ENCODE measurements at regions not wholly inside any gene's neighbourhood (a gene's known extent, or its start where the extent isn't known, plus 50 kb on each side); places are given as distances from the start of the nearest gene placed in this dataset.

DNA sequence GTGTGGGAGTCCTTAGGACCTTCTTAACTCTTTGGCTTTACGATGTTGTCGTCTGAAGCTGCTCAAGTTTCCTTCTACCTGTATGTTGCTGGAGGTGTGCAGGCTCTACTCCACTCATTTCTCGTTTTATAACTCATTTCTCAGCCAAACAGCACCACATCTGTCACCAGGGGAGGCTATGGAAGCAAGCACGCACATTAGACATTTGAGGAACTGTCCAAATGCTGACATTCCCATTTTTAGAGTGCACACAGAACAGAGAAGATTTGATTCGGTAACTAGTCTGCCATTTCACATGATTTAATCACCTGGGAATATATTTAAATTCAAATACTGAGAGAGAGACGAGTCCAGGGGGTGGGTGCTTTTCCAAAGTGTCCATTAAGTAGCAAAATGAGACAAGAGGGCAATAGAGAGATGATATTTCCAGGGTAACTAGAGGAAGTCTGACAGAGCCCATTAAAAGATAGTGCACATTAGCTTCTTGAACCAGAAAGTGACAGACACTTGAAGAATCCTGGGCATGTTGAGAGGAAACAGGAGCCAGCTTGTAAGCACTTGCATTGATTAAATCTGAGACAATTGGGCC lies 793.3 kb downstream of the TDRD15 start:
- DNase-seq = no peak
- in situ Hi-C loops (cut with MboI; ENCODE audit: low pct_unique_long_range_greater_than_20kb, low sequenced_read_pairs) = no loop called here

DNA sequence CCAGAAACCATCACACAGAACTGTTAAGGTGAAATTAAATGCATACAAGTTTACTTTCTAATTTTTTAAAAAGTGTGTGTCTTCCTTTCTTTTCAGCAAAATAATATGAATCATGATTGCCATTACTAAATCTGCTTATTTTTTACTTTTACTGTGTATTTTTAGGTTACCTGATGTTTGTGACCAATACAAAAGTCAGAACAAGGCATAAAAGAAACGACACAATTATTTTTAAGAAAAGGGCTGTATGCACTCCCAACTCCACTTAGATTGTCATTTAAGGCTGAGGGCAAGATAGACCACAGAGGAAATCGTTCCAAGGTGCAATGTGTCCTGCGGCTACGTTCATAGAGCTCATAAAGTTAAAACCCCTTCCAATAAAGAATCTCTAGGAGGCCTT lies 797.0 kb downstream of the TDRD15 start:
- DNase-seq = no peak
- in situ Hi-C loops (cut with MboI; ENCODE audit: low pct_unique_long_range_greater_than_20kb, low sequenced_read_pairs) = no loop called here

DNA sequence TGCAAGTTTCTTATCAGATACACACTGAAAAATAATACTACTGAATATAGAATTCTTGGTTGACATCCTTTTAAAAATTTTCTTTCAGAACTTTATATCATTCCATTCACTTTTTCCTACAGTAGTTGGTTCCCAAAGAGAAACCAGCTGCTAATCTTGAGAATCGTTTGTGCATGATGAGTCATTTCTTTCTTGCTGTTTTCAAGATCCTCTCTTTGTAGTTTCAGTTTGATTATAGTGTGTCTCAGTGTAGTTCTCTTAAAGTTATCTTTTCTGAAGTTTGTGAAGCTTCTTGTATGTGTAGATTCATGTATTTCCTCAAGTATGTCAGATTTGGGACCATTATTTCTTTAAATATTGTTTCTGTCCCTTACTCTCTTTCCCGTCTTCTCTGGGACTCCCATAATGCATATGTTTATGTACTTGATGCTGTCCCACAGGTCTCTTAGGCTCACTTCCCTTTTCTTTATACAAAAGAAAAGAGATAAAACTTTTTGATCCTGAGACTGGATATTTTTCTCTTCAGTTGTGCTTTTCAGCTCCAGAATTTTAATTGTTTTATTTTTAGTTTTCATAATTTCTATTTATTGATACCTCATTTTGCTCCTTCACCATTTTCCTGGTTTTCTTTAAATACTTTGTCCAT lies 801.0 kb downstream of the TDRD15 start:
- DNase-seq = no peak
- in situ Hi-C loops (cut with MboI; ENCODE audit: low pct_unique_long_range_greater_than_20kb, low sequenced_read_pairs) = no loop called here

DNA sequence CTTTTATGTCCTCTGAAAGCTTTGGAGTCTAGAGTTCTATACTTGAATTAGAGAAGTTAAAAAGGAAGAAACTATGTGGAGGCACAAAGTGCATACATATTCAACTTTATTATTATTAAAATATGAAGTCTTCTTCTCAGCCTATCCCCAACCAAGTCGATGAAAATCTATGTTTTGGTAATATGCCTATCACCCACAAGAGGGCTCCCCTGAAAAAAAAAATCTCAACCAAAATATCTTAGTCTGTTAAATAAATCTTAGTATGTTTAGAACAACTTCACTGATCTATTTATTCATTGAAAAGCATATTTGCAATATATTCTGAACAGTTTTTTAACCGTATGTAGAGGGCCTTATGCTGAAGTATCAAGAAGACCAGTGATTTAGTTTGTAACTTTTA lies 804.5 kb downstream of the TDRD15 start:
- no peak for DNase-seq
- in situ Hi-C loops (cut with MboI; ENCODE audit: low pct_unique_long_range_greater_than_20kb, low sequenced_read_pairs) = no loop called here

DNA sequence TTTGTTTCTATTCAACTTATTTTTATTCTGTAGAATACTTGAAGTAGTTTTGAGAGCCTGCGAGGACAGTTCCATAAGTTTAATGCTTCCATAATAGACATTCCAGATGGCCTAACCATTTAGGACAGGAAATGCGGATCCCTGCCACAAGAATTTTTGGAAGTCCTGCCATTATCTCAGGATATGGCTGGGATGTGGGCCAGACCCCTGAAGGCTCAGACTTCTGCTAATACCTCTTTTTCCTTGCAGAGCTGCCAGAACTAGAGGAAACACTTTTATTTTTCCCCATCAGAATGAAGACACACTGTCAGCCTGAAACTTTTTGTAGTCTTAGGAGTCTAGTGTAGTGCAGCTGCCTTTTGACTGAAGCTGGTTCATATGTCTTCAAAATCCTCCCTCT lies 806.5 kb downstream of the TDRD15 start:
- no peak for DNase-seq
- in situ Hi-C loops (cut with MboI; ENCODE audit: low pct_unique_long_range_greater_than_20kb, low sequenced_read_pairs) = no loop called here

DNA sequence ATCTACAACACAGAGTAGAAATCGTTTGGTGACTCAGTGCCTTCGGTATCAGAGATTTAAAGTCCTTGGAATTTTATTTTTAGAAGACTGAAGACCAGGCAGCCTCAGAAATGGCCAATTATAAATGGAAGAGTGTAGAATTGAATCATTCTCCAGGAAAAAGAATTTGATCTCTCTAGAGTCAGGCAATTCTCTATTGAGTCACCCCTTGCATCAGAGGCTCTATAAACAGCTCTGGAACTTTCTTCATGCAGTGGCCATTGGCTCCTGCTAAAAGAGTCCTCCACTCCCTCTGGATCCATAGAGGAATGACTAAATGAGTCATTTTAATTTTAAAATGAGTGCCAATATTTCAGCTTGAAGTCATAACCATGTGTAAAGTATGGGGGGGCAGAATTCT lies 816.2 kb downstream of the TDRD15 start:
- in situ Hi-C loops (cut with MboI; ENCODE audit: low pct_unique_long_range_greater_than_20kb, low sequenced_read_pairs) = no loop called here
- no peak for DNase-seq

DNA sequence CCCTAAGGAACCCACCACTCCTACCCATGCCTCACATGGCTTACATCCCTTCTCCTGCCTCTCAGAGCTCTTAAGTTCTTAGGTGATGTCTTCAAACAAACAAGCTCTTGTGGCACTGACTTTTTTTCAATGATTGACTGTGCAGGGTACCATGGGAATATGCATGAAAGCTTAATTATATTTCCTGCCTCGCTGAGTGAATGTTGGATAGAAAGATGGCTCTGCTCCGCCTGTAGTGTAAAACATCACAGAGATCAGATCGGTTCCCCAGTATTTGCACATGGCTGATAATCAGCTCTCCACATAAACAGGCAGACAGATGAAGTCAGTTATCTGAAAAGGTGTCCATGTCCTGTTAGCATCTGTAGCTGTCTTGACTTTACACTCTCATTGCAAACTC lies 820.8 kb downstream of the TDRD15 start:
- DNase-seq = no peak
- in situ Hi-C loops (cut with MboI; ENCODE audit: low pct_unique_long_range_greater_than_20kb, low sequenced_read_pairs) = no loop called here

DNA sequence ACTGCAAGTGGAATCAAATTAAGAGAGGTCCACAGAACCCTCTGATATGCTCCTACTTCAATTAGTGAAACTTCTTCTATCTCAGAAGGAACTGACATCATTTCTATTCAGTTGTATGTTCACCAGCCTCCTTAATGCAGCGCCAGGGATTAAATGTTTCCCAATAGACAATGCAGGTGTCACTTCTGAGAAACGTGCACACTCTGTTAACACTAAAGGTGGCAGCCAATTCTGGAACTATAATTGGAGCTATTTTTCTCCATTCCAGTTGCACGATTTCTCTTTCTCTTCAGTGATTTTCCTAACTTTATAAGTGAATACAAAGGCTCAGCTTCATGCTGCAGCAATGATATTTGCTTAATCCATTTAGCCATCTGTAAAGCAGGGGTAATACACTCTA lies 821.9 kb downstream of the TDRD15 start:
- in situ Hi-C loops (cut with MboI; ENCODE audit: low pct_unique_long_range_greater_than_20kb, low sequenced_read_pairs) = no loop called here
- no peak for DNase-seq

DNA sequence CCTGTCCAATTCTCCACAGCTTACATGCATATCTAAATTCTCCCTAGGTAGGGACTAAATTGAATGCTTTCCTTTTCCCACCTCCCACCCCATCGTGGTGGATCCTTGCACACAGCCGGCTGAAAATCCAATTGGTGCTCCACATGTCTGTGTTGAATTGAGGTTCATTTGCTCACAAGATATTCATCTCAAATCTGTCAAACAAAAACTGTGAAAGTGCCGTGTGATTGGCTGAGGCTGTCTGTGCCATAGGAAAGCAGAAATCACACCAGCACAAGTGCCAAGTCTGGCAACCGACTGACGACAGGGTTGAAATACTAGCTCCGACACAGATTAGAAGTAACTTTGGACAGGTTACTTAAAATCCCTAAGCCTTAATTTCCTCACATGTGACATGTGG lies 823.3 kb downstream of the TDRD15 start:
- in situ Hi-C loops (cut with MboI; ENCODE audit: low pct_unique_long_range_greater_than_20kb, low sequenced_read_pairs) = no loop called here
- DNase-seq = no peak

DNA sequence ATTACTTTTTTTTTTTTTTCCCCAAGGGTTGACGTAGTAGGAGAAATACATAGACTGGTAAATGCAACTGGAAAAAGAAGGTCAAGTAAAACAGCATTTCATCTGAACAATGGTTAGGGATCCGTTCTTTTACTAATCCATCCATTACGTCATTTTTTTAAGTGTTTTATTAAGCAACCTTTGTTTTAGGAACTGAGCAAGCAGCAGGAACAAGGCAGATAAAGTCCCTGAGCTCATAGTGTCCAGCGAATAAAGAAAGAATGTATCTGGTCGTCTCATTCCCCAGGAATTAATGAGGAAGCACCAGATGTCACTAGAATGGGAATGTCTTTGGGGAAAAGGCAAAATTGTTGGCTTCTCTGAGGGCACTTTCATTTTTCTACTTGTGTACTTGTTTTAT lies 842.4 kb downstream of the TDRD15 start:
- in situ Hi-C loops (cut with MboI; ENCODE audit: low pct_unique_long_range_greater_than_20kb, low sequenced_read_pairs) = no loop called here
- DNase-seq = no peak

DNA sequence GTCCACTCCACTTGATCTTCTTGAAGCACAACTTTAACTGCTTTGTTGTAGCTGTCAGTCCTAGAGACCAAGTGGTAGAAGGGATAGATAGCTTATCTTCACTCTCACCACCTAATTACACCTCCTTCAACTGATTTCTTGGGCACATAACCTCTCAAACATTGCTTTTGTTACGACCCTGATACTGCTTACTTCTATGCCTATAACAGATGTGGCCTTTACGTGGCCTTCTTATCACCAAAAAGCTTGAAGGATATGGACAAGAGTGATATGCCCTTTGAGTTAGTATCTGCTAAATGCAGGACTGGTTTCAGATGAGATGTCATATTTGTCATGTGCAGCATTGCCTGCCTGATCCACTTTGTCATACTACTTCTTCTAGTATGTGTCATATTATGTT lies 847.2 kb downstream of the TDRD15 start:
- in situ Hi-C loops (cut with MboI; ENCODE audit: low pct_unique_long_range_greater_than_20kb, low sequenced_read_pairs) = no loop called here
- DNase-seq = no peak

DNA sequence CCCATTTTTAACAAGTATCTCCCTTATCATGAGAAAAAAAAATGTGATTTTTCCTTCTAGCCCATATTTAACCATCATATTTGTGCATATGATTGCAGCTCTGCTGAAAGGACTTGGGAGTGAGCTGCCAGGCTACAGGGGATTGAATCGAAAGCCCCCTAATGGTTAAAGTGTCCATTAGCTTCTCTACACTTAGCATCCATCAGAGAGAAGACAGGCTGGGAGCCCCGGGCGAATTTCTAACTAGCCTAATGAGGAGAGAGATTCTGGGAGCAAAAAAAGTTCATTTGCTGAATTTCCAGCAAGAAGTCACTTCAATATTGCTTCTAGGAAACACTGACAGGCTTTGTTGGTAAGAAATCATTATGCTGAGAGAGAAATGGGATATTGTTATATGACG lies 848.8 kb downstream of the TDRD15 start:
- DNase-seq = no peak
- in situ Hi-C loops (cut with MboI; ENCODE audit: low pct_unique_long_range_greater_than_20kb, low sequenced_read_pairs) = no loop called here

DNA sequence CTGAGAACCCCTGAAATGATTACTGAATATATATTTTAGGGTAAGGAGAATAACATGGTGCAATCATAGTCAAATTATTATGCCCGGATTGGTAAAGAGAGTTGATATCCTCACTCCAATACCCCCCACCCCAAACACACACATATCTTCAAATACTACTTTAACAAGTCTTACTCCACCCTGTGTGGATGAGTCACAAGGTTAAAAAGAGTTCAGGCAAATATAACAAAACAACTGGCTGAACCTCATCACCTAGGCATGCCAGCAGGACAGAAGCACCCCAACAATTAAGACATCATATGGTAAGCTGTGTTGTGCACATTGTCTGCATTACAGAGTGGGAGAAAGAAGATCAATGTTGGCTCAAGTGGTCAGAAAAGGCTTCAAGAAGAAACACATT lies 857.4 kb downstream of the TDRD15 start:
- DNase-seq = no peak
- in situ Hi-C loops (cut with MboI; ENCODE audit: low pct_unique_long_range_greater_than_20kb, low sequenced_read_pairs) = no loop called here

DNA sequence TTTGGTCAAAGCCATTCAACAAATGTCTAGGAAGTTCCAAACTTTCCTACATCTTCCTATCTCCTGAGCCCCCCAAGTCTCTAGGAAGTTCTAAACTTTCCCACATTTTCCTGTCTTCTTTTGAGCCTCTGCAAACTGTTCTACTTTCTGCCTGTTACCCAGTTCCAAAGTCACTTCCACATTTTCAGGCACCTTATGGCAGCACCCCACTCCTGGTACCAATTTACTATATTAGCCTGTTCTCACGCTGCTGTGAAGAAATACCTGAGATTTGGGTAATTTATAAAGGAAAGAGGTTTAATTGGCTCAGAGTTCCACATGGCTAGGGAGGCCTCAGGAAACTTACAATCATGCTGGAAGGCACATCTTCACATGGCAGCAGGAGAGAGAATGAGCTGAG lies 869.2 kb downstream of the TDRD15 start:
- no peak for DNase-seq
- in situ Hi-C loops (cut with MboI; ENCODE audit: low pct_unique_long_range_greater_than_20kb, low sequenced_read_pairs) = no loop called here

DNA sequence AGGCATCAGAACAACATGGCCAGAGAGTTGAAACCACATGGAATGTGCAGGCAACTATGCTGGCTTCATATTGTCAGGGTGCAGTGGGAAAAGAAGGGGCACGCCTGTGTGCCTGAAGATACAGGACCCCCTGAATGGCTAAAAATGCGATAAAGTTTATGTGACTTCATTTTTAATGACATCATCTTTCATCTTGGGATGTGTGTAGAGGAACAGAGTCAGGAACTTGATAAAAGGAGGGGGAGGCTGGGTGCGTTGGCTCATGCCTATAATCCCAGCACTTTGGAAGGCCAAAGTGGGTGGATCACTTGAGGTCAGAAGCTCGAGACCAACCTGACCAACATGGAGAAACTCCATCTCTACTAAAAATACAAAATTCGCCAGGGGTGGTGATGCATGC lies 872.6 kb downstream of the TDRD15 start:
- in situ Hi-C loops (cut with MboI; ENCODE audit: low pct_unique_long_range_greater_than_20kb, low sequenced_read_pairs) = no loop called here
- no peak for DNase-seq

DNA sequence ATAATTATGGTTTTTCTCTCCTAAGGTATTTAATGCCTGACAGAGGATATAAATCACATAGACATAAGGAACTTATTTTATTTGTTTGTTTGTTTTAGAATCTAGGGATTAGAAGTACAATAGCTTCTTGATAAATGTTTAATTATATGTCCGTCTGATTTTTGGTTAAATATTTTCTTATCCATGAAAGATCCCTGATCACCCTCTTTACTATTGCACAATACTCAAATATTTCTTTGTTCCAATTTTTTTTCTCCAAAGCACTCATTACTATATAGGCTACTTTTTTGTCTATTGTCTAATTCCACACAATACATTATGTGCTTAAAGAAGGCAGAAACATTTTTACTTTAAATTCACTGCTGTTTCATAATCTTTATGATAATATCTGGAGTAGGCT lies 875.8 kb downstream of the TDRD15 start:
- in situ Hi-C loops (cut with MboI; ENCODE audit: low pct_unique_long_range_greater_than_20kb, low sequenced_read_pairs) = no loop called here

DNA sequence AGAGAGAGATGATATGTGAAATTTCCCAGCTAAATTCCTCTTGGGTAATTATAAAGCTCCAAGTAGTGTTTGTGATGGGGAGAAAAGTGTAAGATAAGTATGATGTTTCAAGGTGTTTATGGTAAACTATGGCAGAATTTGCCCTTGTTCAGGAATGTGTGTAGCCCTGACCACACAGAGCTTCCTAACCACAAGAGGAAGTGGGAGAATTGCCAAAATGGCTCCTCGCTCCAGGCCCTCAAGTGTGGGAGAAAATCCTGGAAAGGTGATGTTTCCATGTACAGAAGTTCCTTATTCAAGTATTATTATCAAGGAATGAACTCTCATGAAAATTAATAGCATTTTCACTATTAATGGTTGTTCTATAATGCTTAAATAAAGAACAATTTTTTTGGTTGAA lies 878.3 kb downstream of the TDRD15 start:
- peak; percentile 2 for DNase-seq
- in situ Hi-C loops (cut with MboI; ENCODE audit: low pct_unique_long_range_greater_than_20kb, low sequenced_read_pairs) = no loop called here

More for the DNA sequence above, 875.8 kb downstream of the TDRD15 start:
- DNase-seq = no peak

DNA sequence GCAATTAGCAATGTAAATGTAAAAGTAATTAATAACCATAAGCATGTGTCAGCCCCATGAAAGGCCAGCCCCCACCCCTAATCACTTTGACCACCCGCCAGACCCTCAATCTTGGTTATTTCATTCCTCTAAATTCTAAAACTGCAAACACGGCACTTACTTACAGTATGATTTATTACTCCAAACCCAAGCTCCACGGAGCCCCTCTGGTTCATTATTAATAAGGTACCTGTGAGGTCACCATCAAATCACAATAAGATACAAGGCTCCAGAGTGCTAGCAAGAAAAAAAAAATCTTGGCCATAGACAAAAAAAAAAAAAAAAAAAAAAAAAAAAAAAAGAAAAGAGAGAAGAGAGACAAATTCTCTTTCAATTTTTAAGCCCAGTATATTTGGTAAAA lies 879.5 kb downstream of the TDRD15 start:
- in situ Hi-C loops (cut with MboI; ENCODE audit: low pct_unique_long_range_greater_than_20kb, low sequenced_read_pairs) = no loop called here
- DNase-seq = no peak

DNA sequence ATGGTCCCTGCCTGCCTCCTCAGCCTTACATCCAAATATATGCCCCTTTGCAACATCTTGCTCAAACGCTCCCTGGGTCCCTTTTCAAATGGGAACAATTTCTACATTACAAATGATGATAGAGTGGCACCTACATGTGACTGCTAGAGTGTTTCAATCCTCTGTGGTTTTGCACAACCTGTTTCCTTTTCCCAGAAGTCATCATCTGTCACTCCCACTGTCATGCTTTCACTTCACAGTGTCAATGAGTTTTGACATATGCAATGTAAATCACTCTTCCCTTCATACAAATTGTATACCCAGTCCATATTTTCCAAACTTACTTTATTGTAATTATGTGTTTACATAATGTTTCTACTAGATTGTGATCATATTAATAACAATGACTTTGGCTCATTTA lies 887.3 kb downstream of the TDRD15 start:
- in situ Hi-C loops (cut with MboI; ENCODE audit: low pct_unique_long_range_greater_than_20kb, low sequenced_read_pairs) = no loop called here
- no peak for DNase-seq

DNA sequence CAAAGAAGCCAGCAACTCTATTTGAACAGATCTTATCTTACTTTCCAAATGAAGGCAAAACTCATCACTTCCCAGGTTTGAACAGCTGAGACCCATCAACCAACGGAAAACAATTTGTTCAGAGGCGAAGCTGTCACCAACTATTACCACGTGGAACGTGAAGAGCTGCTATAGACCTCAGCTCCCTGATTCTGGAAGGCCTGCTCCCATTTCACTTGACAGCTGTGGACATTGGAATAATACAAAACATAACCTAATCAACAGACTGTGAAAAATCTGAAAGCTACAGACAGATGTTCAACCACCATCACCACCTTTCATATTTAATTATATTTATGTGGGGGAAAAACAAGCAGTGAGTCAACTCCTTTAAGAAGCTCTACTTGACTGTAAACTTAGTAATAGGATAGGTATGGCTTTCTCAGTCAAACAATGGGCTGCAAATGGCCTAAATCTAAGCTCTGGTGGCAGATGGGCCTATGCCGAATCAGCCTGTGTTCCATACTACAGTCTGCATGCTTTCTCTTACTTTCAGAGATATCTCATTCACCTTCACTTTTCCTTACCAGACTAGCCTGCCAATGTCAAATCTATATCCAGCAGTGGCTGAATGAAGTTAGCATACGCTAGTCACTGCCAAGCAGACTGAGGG lies 896.4 kb downstream of the TDRD15 start:
- in situ Hi-C loops (cut with MboI; ENCODE audit: low pct_unique_long_range_greater_than_20kb, low sequenced_read_pairs) = no loop called here

More for the DNA sequence above, 896.4 kb downstream of the TDRD15 start:
- DNase-seq = no peak
